HG02610 (cell line): ENCODE measurements at regions not wholly inside any gene's neighbourhood (a gene's known extent, or its start where the extent isn't known, plus 50 kb on each side); places are given as distances from the start of the nearest gene placed in this dataset.

ENCODE experiments used
- ATAC-seq: cut with Tn5 transposase; IDR thresholded peaks from one replicate; pipeline ENCODE4 v1.9.1; 2021; ENCODE audit warnings: mild to moderate bottlenecking, moderate library complexity; ENCODE audit not compliant: unreplicated experiment

DNA sequence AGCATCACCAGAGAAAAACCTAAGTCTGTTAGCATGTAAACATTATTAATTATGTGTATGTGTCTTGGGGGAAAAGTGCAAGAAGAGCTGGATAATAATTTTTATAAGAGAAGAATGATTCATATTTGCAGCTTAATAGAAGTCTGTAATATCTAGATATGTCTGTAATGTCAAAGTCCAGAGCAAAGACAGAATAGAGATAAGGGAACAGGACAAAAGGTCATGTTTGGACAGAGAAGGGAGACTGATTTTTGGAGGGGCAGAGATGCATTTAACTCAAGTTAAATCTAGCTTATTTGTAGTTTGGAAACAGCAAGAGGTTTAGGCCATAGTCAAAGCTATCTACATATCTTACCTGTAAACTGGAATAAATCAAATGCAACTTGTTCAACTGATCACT is 61.2 kb downstream of the MAGED1 start:
- ATAC-seq = no peak

DNA sequence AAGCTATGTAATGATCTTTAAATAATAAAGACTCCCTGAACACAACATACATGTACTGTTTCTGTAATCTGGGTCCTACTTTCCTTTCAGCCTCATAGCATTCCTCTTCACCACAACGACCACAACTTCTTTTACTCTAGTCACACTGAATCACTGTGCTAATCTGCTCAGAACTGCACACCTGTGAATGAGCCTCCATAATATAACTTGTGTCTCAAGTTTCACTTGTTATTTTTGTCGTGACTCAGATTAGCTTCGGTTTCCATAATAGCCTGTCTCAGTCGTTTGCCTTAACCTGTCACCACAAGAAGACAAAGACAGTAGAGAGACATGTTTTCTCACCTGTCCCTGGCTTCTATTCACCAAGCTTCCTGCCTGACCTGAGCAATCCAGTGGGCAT is 61.8 kb downstream of the MAGED1 start:
- ATAC-seq = peak; percentile 99

DNA sequence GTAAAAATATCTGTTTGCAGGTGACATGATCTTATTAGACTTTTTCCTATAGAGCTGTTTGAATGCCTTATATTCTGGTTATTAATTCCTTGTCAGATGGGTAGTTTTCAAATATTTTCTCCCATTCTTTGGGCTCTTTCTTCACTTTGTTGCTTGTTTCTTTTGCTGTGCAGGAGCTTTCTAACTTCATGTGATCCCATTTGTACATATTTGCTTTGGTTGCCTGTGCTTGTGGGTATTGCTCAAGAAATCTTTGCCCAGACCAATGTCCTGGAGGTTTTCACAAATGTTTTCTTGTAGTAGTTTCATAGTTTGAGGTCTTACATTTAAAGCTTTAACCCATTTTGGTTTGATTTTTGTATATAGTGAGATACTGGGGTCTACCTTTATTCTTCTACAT is 63.0 kb downstream of the MAGED1 start:
- ATAC-seq = no peak

GRCh38 chrX:51975360-51975759 is 81.9 kb downstream of the MAGED1 start:
- no peak for ATAC-seq

DNA sequence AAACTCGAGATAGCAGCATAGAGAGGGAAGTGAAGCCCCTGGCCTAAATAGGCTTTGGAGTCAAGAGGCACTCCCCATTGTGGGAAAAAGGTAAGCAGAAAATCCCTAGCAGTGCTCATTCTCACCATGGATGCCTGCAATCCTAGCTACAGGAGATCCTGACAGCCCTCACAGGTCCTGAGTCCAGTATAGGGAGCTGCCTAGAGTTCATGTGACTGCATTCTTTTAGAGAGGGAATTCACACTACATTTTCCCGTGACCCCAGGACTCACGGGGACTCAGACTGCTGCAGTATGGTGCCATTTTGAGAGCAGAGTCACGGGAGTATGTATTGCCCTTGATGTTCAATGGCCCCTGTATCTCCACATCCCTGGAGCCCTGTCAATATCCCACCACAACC is 82.4 kb downstream of the MAGED1 start:
- no peak for ATAC-seq

GRCh38 chrX:51976503-51976902 is 83.1 kb downstream of the MAGED1 start:
- ATAC-seq = no peak
